Osteocyte (in vitro differentiated cells): ENCODE measurements at regions not wholly inside any gene's neighbourhood (a gene's known extent, or its start where the extent isn't known, plus 50 kb on each side); places are given as distances from the start of the nearest gene placed in this dataset.

ENCODE experiments used
- DNase-seq: peaks from one replicate; pipeline ENCODE4 v3.0.0; 2021; ENCODE audit warnings: mixed read lengths; ENCODE audit not compliant: unreplicated experiment; ENCODE audit errors: extremely low spot score
- H3K27ac Mint-ChIP-seq: one replicate; pipeline ENCODE4 v1.8.0; 2021; ENCODE audit warnings: mild to moderate bottlenecking, mixed read lengths; ENCODE audit not compliant: unreplicated experiment
- H3K27me3 Mint-ChIP-seq: one replicate; pipeline ENCODE4 v1.8.0; 2021; ENCODE audit warnings: mixed read lengths; ENCODE audit not compliant: unreplicated experiment
- H3K36me3 Mint-ChIP-seq: one replicate; pipeline ENCODE4 v1.8.0; 2021; ENCODE audit warnings: mixed read lengths; ENCODE audit not compliant: unreplicated experiment
- H3K4me1 Mint-ChIP-seq: one replicate; pipeline ENCODE4 v1.8.0; 2021; ENCODE audit warnings: mixed read lengths; ENCODE audit not compliant: unreplicated experiment
- H3K4me3 Mint-ChIP-seq: one replicate; pipeline ENCODE4 v1.8.0; 2021; ENCODE audit warnings: mild to moderate bottlenecking, moderate library complexity, mixed read lengths; ENCODE audit not compliant: unreplicated experiment
- H3K9me3 Mint-ChIP-seq: one replicate; pipeline ENCODE4 v1.8.0; 2021; ENCODE audit warnings: mixed read lengths; ENCODE audit not compliant: unreplicated experiment
- CTCF ChIP-seq: fragments of 200-600 bp; sonication (generic); IDR thresholded peaks from 2 replicates; pipeline ENCODE4 v1.5.0; 2021; ENCODE audit warnings: antibody characterized with exemption, mild to moderate bottlenecking, moderate library complexity

- H3K27ac Mint-ChIP-seq: no peak overlapping the region
- H3K4me3 Mint-ChIP-seq: no peak overlapping the region
- no peaks in the 10 kb centered on the region for H3K4me1 Mint-ChIP-seq
- DNase-seq: no peak
- no peaks in the 10 kb centered on the region for H3K36me3 Mint-ChIP-seq
- TF ChIP-seq CTCF: no peak
- peaks cover 54% of the 10 kb centered on the region for H3K9me3 Mint-ChIP-seq
- H3K27me3 Mint-ChIP-seq: no peaks in the 10 kb centered on the region
Measured at GRCh38 chrX:33831211-33831610, 300.9 kb downstream of the FAM47A start.

DNA sequence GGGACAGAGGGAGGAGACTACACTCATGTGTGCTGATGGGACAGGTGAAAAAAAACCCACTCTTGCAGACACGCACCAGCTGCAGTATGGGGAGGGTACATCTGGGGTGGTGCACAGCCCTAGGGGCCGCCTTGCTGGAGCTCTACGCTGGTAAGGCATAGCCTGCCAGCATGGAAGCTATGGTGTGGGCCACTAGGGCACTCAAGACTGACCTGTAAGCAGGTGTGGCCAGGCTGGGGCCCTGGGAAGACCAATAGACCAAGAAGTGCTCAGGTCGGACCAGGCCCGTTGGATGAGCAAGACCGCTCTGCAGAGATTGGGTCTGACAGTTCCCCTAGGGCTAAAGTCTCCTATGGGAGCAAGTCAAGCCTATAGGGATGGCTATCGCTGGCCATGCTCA, 314.8 kb downstream of the FAM47A start:
- Mint-ChIP-seq H3K27me3 (no peaks in the 10 kb centered on the region), H3K9me3 (peaks cover 43% of the 10 kb centered on the region), H3K27ac (no peak overlapping the region), H3K4me1 (no peaks in the 10 kb centered on the region), H3K4me3 (no peak overlapping the region), H3K36me3 (no peaks in the 10 kb centered on the region)
- DNase-seq: no peak
- TF ChIP-seq CTCF: no peak

- peaks cover 27% of the 10 kb centered on the region for H3K9me3 Mint-ChIP-seq
- H3K4me1 Mint-ChIP-seq: no peaks in the 10 kb centered on the region
- no peak for DNase-seq
- no peaks in the 10 kb centered on the region for H3K36me3 Mint-ChIP-seq
- H3K27me3 Mint-ChIP-seq: no peaks in the 10 kb centered on the region
- no peak overlapping the region for H3K27ac Mint-ChIP-seq
- H3K4me3 Mint-ChIP-seq: no peak overlapping the region
- TF ChIP-seq CTCF: no peak
Measured at GRCh38 chrX:33808636-33809035, 323.5 kb downstream of the FAM47A start.

- no peak for DNase-seq
- no peaks in the 10 kb centered on the region for H3K27me3 Mint-ChIP-seq
- H3K27ac Mint-ChIP-seq: no peak overlapping the region
- no peaks in the 10 kb centered on the region for H3K4me1 Mint-ChIP-seq
- H3K9me3 Mint-ChIP-seq: no peaks in the 10 kb centered on the region
- no peaks in the 10 kb centered on the region for H3K36me3 Mint-ChIP-seq
- no peak for TF ChIP-seq CTCF
- H3K4me3 Mint-ChIP-seq: no peak overlapping the region
Measured at GRCh38 chrX:33784548-33784947, 347.6 kb downstream of the FAM47A start.

GRCh38 chrX:33741807-33742206, 390.3 kb downstream of the FAM47A start:
- DNase-seq: peak; percentile 83

More at GRCh38 chrX:33741807-33742206, 390.3 kb downstream of the FAM47A start:
- Mint-ChIP-seq H3K4me3 (no peak overlapping the region), H3K4me1 (no peaks in the 10 kb centered on the region), H3K36me3 (no peaks in the 10 kb centered on the region), H3K9me3 (peaks cover 28% of the 10 kb centered on the region), H3K27me3 (no peaks in the 10 kb centered on the region), H3K27ac (no peak overlapping the region)
- no peak for TF ChIP-seq CTCF
